GM12864 (cell line): ENCODE measurements at regions not wholly inside any gene's neighbourhood (a gene's known extent, or its start where the extent isn't known, plus 50 kb on each side); places are given as distances from the start of the nearest gene placed in this dataset.

Source experiments
- DNase-seq: peaks from one replicate; pipeline ENCODE4 v3.0.0-alpha.2; 2011; ENCODE audit warnings: low read depth
- H3K4me3 ChIP-seq: 2 replicates; pipeline ENCODE4 v1.5.1; 2011; ENCODE audit warnings: mild to moderate bottlenecking, low read depth, low read length, control low read depth
- TF ChIP-seq, protein P1 (sequence below): IDR thresholded peaks from 2 replicates; pipeline ENCODE4 v1.5.1; 2011; ENCODE audit warnings: low read depth, mild to moderate bottlenecking, moderate library complexity, low read length, control low read depth, inconsistent platforms; ENCODE audit errors: missing control alignments

- no peak for DNase-seq
- TF ChIP-seq, protein P1, sequence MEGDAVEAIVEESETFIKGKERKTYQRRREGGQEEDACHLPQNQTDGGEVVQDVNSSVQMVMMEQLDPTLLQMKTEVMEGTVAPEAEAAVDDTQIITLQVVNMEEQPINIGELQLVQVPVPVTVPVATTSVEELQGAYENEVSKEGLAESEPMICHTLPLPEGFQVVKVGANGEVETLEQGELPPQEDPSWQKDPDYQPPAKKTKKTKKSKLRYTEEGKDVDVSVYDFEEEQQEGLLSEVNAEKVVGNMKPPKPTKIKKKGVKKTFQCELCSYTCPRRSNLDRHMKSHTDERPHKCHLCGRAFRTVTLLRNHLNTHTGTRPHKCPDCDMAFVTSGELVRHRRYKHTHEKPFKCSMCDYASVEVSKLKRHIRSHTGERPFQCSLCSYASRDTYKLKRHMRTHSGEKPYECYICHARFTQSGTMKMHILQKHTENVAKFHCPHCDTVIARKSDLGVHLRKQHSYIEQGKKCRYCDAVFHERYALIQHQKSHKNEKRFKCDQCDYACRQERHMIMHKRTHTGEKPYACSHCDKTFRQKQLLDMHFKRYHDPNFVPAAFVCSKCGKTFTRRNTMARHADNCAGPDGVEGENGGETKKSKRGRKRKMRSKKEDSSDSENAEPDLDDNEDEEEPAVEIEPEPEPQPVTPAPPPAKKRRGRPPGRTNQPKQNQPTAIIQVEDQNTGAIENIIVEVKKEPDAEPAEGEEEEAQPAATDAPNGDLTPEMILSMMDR = no peak
- no peak overlapping the region for H3K4me3 ChIP-seq
Measured at GRCh38 chr18:61025596-61025995, 307.6 kb upstream of the CDH20 start.

- no peak for DNase-seq
- no peak overlapping the region for H3K4me3 ChIP-seq
- TF ChIP-seq, protein P1 = no peak
Measured at GRCh38 chr18:61031626-61032025, 301.6 kb upstream of the CDH20 start.

DNA sequence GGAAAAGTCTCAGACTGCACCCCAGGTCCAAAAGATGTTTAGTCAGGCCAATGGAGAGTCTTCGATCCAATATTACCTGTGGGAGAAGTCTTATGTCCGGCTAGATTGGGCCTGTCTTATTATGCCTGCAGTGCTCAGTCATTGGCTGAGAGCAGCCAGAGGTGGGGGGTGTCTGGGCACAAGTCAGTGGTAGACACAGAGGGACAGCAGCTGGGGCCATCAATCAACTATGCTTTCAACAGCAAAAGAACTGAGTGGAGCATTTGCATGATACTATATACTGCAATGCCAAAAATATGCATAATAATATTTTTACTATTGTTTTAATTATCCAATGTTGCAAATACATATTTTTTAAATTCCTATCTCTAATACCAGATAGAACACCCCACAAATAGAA lies 298.6 kb upstream of the CDH20 start:
- H3K4me3 ChIP-seq = no peak overlapping the region
- no peak for DNase-seq
- TF ChIP-seq, protein P1 = no peak

DNA sequence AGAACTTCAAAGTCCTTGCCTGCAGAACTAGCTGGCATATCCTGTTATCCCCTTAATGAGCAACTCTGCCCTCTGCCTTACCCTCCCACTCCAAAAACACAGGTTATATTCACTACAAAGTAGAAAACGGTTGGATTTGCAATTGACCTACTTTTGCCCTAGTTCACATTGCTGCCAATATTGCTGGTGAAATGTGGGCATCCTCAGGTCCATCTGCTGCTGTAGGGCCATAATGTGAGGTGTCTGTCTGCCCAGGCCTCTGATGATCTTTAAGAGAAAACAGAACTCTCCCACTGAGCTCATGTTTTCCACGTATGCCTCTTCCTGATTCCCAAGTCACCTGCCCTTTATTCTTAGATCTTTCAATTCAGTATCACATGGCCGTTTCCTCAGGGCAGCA lies 294.0 kb upstream of the CDH20 start:
- no peak overlapping the region for H3K4me3 ChIP-seq
- TF ChIP-seq, protein P1 = no peak
- DNase-seq = no peak

DNA sequence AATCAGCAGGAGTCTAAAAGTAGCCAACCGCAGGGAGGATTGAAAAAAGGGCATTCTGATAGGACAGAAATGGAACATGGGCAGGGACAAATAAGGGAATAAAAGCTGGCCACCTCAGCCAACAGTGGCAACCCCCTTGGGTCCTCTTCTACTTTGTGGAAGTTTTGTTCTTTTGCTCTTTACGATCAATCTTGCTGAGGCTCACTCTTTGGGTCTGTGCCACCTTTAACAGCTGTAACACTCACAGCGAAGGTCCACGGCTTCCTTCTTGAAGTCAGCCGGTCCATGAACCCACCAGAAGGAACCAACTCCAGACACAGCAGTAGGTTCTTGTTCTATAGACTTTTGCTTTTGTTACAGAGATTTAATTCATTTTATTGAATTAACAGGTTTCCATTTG lies 285.4 kb upstream of the CDH20 start:
- TF ChIP-seq, protein P1 = no peak
- no peak overlapping the region for H3K4me3 ChIP-seq
- no peak for DNase-seq

DNA sequence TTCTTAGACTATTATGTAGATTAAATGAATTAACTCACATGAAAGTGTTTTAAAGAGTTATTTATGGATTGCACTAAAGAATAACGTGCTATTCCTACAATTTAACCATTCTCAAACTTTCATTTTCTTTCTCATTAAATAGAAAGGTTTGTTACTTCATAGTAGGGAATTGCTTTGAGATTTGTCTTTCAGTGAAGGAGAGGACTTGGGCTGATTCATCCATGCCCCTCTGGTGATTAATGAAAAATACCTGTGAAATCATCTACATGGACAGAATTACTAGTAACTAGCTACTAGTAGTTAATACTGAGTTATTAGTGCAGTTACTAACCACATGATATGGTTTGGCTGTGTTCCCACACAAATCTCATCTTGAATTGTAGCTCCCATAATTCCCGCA lies 275.8 kb upstream of the CDH20 start:
- no peak overlapping the region for H3K4me3 ChIP-seq
- TF ChIP-seq, protein P1 = no peak
- no peak for DNase-seq

GRCh38 chr18:61062258-61062657 lies 271.0 kb upstream of the CDH20 start:
- no peak for DNase-seq
- TF ChIP-seq, protein P1 = no peak
- H3K4me3 ChIP-seq = no peak overlapping the region
